Glutamatergic neuron (in vitro differentiated cells): ENCODE measurements at regions not wholly inside any gene's neighbourhood (a gene's known extent, or its start where the extent isn't known, plus 50 kb on each side); places are given as distances from the start of the nearest gene placed in this dataset.

Experiments
- DNase-seq: peaks from one replicate; pipeline ENCODE4 v3.0.0; 2022
- H3K27ac Mint-ChIP-seq: one replicate; pipeline ENCODE4 v1.8.0; 2020; ENCODE audit warnings: mild to moderate bottlenecking, mixed read lengths, inconsistent platforms; ENCODE audit not compliant: unreplicated experiment
- H3K27me3 Mint-ChIP-seq: one replicate; pipeline ENCODE4 v1.8.0; 2020; ENCODE audit warnings: mild to moderate bottlenecking, moderate library complexity, mixed read lengths, inconsistent platforms; ENCODE audit not compliant: unreplicated experiment
- H3K36me3 Mint-ChIP-seq: one replicate; pipeline ENCODE4 v1.8.0; 2020; ENCODE audit warnings: mild to moderate bottlenecking, mixed read lengths, inconsistent platforms; ENCODE audit not compliant: unreplicated experiment
- H3K4me1 Mint-ChIP-seq: one replicate; pipeline ENCODE4 v1.8.0; 2020; ENCODE audit warnings: mild to moderate bottlenecking, low read depth, mixed read lengths, inconsistent platforms; ENCODE audit not compliant: unreplicated experiment
- H3K4me3 Mint-ChIP-seq: one replicate; pipeline ENCODE4 v1.8.0; 2020; ENCODE audit warnings: mild to moderate bottlenecking, mixed read lengths, inconsistent platforms; ENCODE audit not compliant: unreplicated experiment
- H3K9me3 Mint-ChIP-seq: one replicate; pipeline ENCODE4 v1.8.0; 2020; ENCODE audit warnings: mild to moderate bottlenecking, moderate library complexity, mixed read lengths, inconsistent platforms; ENCODE audit not compliant: unreplicated experiment
- CTCF ChIP-seq: fragments of 200-600 bp; sonication (generic); IDR thresholded peaks from one replicate; pipeline ENCODE4 v1.5.0; 2021; ENCODE audit not compliant: partially characterized antibody, unreplicated experiment

GRCh38 chr19:28526038-28526437 lies 686.9 kb downstream of the UQCRFS1 start:
- Mint-ChIP-seq H3K4me1 (no peaks in the 10 kb centered on the region), H3K36me3 (no peaks in the 10 kb centered on the region), H3K27ac (no peak overlapping the region), H3K9me3 (no peaks in the 10 kb centered on the region), H3K4me3 (no peak overlapping the region), H3K27me3 (no peaks in the 10 kb centered on the region)
- DNase-seq: no peak
- no peak for TF ChIP-seq CTCF

- no peaks in the 10 kb centered on the region for H3K9me3 Mint-ChIP-seq
- no peaks in the 10 kb centered on the region for H3K4me1 Mint-ChIP-seq
- no peaks in the 10 kb centered on the region for H3K36me3 Mint-ChIP-seq
- no peak overlapping the region for H3K27ac Mint-ChIP-seq
- DNase-seq: no peak
- no peaks in the 10 kb centered on the region for H3K27me3 Mint-ChIP-seq
- no peak overlapping the region for H3K4me3 Mint-ChIP-seq
- no peak for TF ChIP-seq CTCF
Measured at GRCh38 chr19:28523619-28524018, 689.3 kb downstream of the UQCRFS1 start.

- H3K27me3 Mint-ChIP-seq: peaks cover 1% of the 10 kb centered on the region
- no peak overlapping the region for H3K27ac Mint-ChIP-seq
- no peak for TF ChIP-seq CTCF
- no peaks in the 10 kb centered on the region for H3K4me1 Mint-ChIP-seq
- no peaks in the 10 kb centered on the region for H3K36me3 Mint-ChIP-seq
- DNase-seq: no peak
- H3K4me3 Mint-ChIP-seq: no peak overlapping the region
- no peaks in the 10 kb centered on the region for H3K9me3 Mint-ChIP-seq
Measured at GRCh38 chr19:28522545-28522922, 690.4 kb downstream of the UQCRFS1 start.

- Mint-ChIP-seq H3K4me1 (no peaks in the 10 kb centered on the region), H3K36me3 (no peaks in the 10 kb centered on the region), H3K4me3 (no peak overlapping the region), H3K27me3 (peaks cover 1% of the 10 kb centered on the region), H3K27ac (no peak overlapping the region), H3K9me3 (no peaks in the 10 kb centered on the region)
- no peak for TF ChIP-seq CTCF
- DNase-seq: no peak
Measured at GRCh38 chr19:28521614-28522544, 691.1 kb downstream of the UQCRFS1 start.

GRCh38 chr19:28520998-28521568 lies 691.9 kb downstream of the UQCRFS1 start:
- Mint-ChIP-seq H3K4me3 (no peak overlapping the region), H3K9me3 (no peaks in the 10 kb centered on the region), H3K27me3 (peaks cover 1% of the 10 kb centered on the region), H3K4me1 (no peaks in the 10 kb centered on the region), H3K27ac (no peak overlapping the region), H3K36me3 (no peaks in the 10 kb centered on the region)
- TF ChIP-seq CTCF: no peak
- DNase-seq: no peak
